ENCODE measurements at regions not wholly inside any gene's neighbourhood (a gene's known extent, or its start where the extent isn't known, plus 50 kb on each side); places are given as distances from the start of the nearest gene placed in this dataset.

DNA sequence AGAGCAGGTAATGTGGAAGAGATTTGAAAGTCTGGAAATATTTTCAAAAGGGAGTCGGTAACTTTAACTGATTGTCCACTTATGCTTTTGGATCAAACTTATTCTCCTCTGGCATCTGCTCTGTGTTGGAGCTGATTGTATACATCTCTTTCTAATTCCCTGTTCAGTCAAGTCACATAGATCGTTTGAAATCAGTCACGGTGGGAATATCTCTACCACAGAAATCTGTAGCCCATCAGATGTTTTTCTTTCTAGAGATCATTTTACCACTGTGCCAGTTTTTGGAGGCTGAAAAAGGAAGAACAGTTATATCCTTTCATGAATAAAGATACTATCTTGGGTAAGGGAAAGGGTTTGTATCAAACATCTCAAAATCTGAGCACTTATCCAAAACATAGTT is 1853.3 kb downstream of the EFNA5 start:
- H3K4me1 ChIP-seq (ENCODE audit: insufficient read depth, low read length, severe bottlenecking): no peaks in the 10 kb centered on the region
- H2AFZ ChIP-seq (ENCODE audit: low read length): no peak overlapping the region
- no peaks in the 10 kb centered on the region for H3F3A ChIP-seq (ENCODE audit: insufficient read depth, low read length)
- no peaks in the 10 kb centered on the region for H3K79me2 ChIP-seq (ENCODE audit: insufficient read depth, low read length)
- H3K4me2 ChIP-seq (ENCODE audit: low read length): no peak overlapping the region
- no peaks in the 10 kb centered on the region for H3K36me3 ChIP-seq (ENCODE audit: insufficient read depth, low read length)
- no peaks in the 10 kb centered on the region for H3K9me2 ChIP-seq (ENCODE audit: low read depth, low read length)
- H3K27me3 ChIP-seq (ENCODE audit: insufficient read depth, low read length): no peaks in the 10 kb centered on the region
- H3K4me3 ChIP-seq (ENCODE audit: low read depth, low read length, poor library complexity, severe bottlenecking): no peak overlapping the region
- no peak overlapping the region for H3K9ac ChIP-seq (ENCODE audit: low read length)
- H4K20me1 ChIP-seq (ENCODE audit: insufficient read depth, low read length): no peaks in the 10 kb centered on the region
- no peaks in the 10 kb centered on the region for H3K9me3 ChIP-seq (ENCODE audit: low read length)
- no peak overlapping the region for H3K27ac ChIP-seq (ENCODE audit: low read depth, low read length, poor library complexity, severe bottlenecking)
- TF ChIP-seq, protein P1, sequence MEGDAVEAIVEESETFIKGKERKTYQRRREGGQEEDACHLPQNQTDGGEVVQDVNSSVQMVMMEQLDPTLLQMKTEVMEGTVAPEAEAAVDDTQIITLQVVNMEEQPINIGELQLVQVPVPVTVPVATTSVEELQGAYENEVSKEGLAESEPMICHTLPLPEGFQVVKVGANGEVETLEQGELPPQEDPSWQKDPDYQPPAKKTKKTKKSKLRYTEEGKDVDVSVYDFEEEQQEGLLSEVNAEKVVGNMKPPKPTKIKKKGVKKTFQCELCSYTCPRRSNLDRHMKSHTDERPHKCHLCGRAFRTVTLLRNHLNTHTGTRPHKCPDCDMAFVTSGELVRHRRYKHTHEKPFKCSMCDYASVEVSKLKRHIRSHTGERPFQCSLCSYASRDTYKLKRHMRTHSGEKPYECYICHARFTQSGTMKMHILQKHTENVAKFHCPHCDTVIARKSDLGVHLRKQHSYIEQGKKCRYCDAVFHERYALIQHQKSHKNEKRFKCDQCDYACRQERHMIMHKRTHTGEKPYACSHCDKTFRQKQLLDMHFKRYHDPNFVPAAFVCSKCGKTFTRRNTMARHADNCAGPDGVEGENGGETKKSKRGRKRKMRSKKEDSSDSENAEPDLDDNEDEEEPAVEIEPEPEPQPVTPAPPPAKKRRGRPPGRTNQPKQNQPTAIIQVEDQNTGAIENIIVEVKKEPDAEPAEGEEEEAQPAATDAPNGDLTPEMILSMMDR (IDR thresholded peaks at IDR 0.05; ENCODE audit: low read length): no peak
- TF ChIP-seq EZH2 (IDR thresholded peaks at IDR 0.05; ENCODE audit: borderline replicate concordance, low read length): no peak

DNA sequence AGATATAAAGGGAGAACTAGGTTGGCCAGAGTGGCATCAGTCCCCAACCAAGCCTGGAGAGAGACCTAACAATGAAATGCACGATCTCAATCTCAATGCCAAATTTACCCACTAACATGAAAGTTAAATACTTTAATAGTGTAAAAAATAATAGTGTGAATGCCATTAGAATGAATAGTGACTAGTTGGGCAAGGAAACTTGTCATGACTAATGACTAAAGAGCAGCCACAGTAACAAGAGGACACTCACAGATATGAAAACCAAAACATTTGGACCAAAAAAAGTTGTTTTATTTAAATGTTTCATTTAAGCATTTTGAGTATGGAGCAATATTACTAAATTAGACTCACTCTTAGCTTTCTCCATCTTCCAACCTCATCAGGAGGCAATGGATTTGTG is 1853.8 kb downstream of the EFNA5 start:
- Histone ChIP-seq H3K9ac (ENCODE audit: low read length) (no peak overlapping the region), H3F3A (ENCODE audit: insufficient read depth, low read length) (no peaks in the 10 kb centered on the region), H2AFZ (ENCODE audit: low read length) (no peak overlapping the region), H3K36me3 (ENCODE audit: insufficient read depth, low read length) (no peaks in the 10 kb centered on the region), H3K79me2 (ENCODE audit: insufficient read depth, low read length) (no peaks in the 10 kb centered on the region), H3K9me2 (ENCODE audit: low read depth, low read length) (no peaks in the 10 kb centered on the region), H3K27me3 (ENCODE audit: insufficient read depth, low read length) (no peaks in the 10 kb centered on the region), H4K20me1 (ENCODE audit: insufficient read depth, low read length) (no peaks in the 10 kb centered on the region), H3K9me3 (ENCODE audit: low read length) (no peaks in the 10 kb centered on the region), H3K4me3 (ENCODE audit: low read depth, low read length, poor library complexity, severe bottlenecking) (no peak overlapping the region), H3K4me1 (ENCODE audit: insufficient read depth, low read length, severe bottlenecking) (no peaks in the 10 kb centered on the region), H3K4me2 (ENCODE audit: low read length) (no peak overlapping the region), H3K27ac (ENCODE audit: low read depth, low read length, poor library complexity, severe bottlenecking) (no peak overlapping the region)
- TF ChIP-seq, protein P1 (IDR thresholded peaks at IDR 0.05; ENCODE audit: low read length): no peak
- TF ChIP-seq EZH2 (IDR thresholded peaks at IDR 0.05; ENCODE audit: borderline replicate concordance, low read length): no peak

DNA sequence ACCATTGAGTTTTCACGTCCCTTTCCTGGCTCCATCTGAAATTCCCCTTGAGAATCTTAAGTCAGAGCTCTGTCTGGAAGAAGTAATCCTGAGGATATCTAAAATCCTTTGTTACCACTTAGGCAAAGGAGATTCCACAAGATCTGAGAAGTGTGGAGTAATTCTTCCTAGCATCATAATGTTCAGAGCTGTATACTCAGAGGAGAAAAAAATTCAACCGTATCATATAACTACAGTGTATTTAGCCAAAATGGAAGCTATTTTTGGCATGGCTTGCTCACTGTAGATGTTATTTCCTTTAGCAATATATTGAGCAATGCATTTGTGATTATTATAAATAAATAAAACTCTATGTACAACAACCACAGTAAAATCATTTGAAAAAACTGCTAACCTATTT is 1858.4 kb downstream of the EFNA5 start:
- Histone ChIP-seq H3F3A (ENCODE audit: insufficient read depth, low read length) (no peaks in the 10 kb centered on the region), H3K27ac (ENCODE audit: low read depth, low read length, poor library complexity, severe bottlenecking) (no peak overlapping the region), H3K4me3 (ENCODE audit: low read depth, low read length, poor library complexity, severe bottlenecking) (no peak overlapping the region), H3K79me2 (ENCODE audit: insufficient read depth, low read length) (no peaks in the 10 kb centered on the region), H3K36me3 (ENCODE audit: insufficient read depth, low read length) (no peaks in the 10 kb centered on the region), H2AFZ (ENCODE audit: low read length) (no peak overlapping the region), H3K9me3 (ENCODE audit: low read length) (no peaks in the 10 kb centered on the region), H3K27me3 (ENCODE audit: insufficient read depth, low read length) (no peaks in the 10 kb centered on the region), H3K9me2 (ENCODE audit: low read depth, low read length) (no peaks in the 10 kb centered on the region), H4K20me1 (ENCODE audit: insufficient read depth, low read length) (no peaks in the 10 kb centered on the region), H3K9ac (ENCODE audit: low read length) (no peak overlapping the region), H3K4me2 (ENCODE audit: low read length) (no peak overlapping the region), H3K4me1 (ENCODE audit: insufficient read depth, low read length, severe bottlenecking) (no peaks in the 10 kb centered on the region)
- TF ChIP-seq, protein P1 (IDR thresholded peaks at IDR 0.05; ENCODE audit: low read length): no peak
